Astrocyte (in vitro differentiated cells and primary cell): ENCODE measurements at regions not wholly inside any gene's neighbourhood (a gene's known extent, or its start where the extent isn't known, plus 50 kb on each side); places are given as distances from the start of the nearest gene placed in this dataset.

ENCODE experiments used
- DNase-seq: peaks from one replicate; pipeline ENCODE4 v3.0.0-alpha.2; 2010; ENCODE audit warnings: low read depth
- FAIRE-seq: peaks from 2 replicates; lab custom pipeline; 2011; peaks lifted over from hg19 to GRCh38; lab: Jason Lieb, UNC
- H2AFZ ChIP-seq: 2 replicates; pipeline ENCODE4 v1.6.0; 2012; ENCODE audit warnings: low read depth, low read length, inconsistent platforms
- H3K27ac ChIP-seq: 2 replicates; pipeline ENCODE4 v1.5.1; 2011; ENCODE audit warnings: low read depth, low read length, inconsistent platforms
- H3K27me3 ChIP-seq: 2 replicates; pipeline ENCODE4 v1.6.0; 2011; ENCODE audit warnings: low read length, inconsistent platforms; ENCODE audit not compliant: insufficient read depth
- H3K36me3 ChIP-seq: 2 replicates; pipeline ENCODE4 v1.5.1; 2011; ENCODE audit warnings: low read length, inconsistent platforms; ENCODE audit not compliant: insufficient read depth
- H3K4me1 ChIP-seq: 2 replicates; pipeline ENCODE4 v1.5.1; 2011; ENCODE audit warnings: low read length, inconsistent platforms; ENCODE audit not compliant: insufficient read depth
- H3K4me2 ChIP-seq: 2 replicates; pipeline ENCODE4 v1.6.0; 2012; ENCODE audit warnings: low read length, inconsistent platforms
- H3K4me3 ChIP-seq: 2 replicates; pipeline ENCODE4 v1.5.1; 2011; ENCODE audit warnings: low read depth, mild to moderate bottlenecking, low read length, inconsistent platforms; ENCODE audit not compliant: insufficient read depth
- H3K79me2 ChIP-seq: 2 replicates; pipeline ENCODE4 v1.6.0; 2012; ENCODE audit warnings: mild to moderate bottlenecking, low read length, inconsistent platforms; ENCODE audit not compliant: insufficient read depth
- H3K9ac ChIP-seq: 2 replicates; pipeline ENCODE4 v1.6.0; 2012; ENCODE audit warnings: mild to moderate bottlenecking, low read length, inconsistent platforms
- H3K9me3 ChIP-seq: 2 replicates; pipeline ENCODE4 v1.5.1; 2012; ENCODE audit warnings: low read depth, mild to moderate bottlenecking, low read length, inconsistent platforms; ENCODE audit not compliant: insufficient read depth
- H4K20me1 ChIP-seq: 2 replicates; pipeline ENCODE4 v1.6.0; 2012; ENCODE audit warnings: low read length, inconsistent platforms; ENCODE audit not compliant: insufficient read depth
- H3K27ac Mint-ChIP-seq: one replicate; pipeline ENCODE4 v1.8.0; 2021; ENCODE audit warnings: mild to moderate bottlenecking, mixed read lengths; ENCODE audit not compliant: unreplicated experiment
- H3K27me3 Mint-ChIP-seq: one replicate; pipeline ENCODE4 v1.8.0; 2021; ENCODE audit warnings: low read depth, mixed read lengths; ENCODE audit not compliant: unreplicated experiment
- H3K36me3 Mint-ChIP-seq: one replicate; pipeline ENCODE4 v1.8.0; 2021; ENCODE audit warnings: low read depth, mixed read lengths; ENCODE audit not compliant: unreplicated experiment
- H3K4me1 Mint-ChIP-seq: one replicate; pipeline ENCODE4 v1.8.0; 2021; ENCODE audit warnings: low read depth, mixed read lengths; ENCODE audit not compliant: unreplicated experiment
- H3K4me3 Mint-ChIP-seq: one replicate; pipeline ENCODE4 v1.8.0; 2021; ENCODE audit warnings: mild to moderate bottlenecking, moderate library complexity, mixed read lengths; ENCODE audit not compliant: unreplicated experiment
- H3K9me3 Mint-ChIP-seq: one replicate; pipeline ENCODE4 v1.8.0; 2021; ENCODE audit warnings: mild to moderate bottlenecking, mixed read lengths; ENCODE audit not compliant: unreplicated experiment
- EZH2 ChIP-seq: IDR thresholded peaks from 2 replicates; pipeline ENCODE4 v1.6.1; 2012; ENCODE audit warnings: mild to moderate bottlenecking, low read length, inconsistent platforms; ENCODE audit not compliant: insufficient read depth
- TF ChIP-seq, protein P1 (sequence below): IDR thresholded peaks from 2 replicates; pipeline ENCODE4 v1.5.1; 2011; ENCODE audit warnings: low read depth, mild to moderate bottlenecking, inconsistent platforms, low read length, moderate library complexity; ENCODE audit not compliant: insufficient read depth

- TF ChIP-seq EZH2, result no peak
- TF ChIP-seq, protein P1, sequence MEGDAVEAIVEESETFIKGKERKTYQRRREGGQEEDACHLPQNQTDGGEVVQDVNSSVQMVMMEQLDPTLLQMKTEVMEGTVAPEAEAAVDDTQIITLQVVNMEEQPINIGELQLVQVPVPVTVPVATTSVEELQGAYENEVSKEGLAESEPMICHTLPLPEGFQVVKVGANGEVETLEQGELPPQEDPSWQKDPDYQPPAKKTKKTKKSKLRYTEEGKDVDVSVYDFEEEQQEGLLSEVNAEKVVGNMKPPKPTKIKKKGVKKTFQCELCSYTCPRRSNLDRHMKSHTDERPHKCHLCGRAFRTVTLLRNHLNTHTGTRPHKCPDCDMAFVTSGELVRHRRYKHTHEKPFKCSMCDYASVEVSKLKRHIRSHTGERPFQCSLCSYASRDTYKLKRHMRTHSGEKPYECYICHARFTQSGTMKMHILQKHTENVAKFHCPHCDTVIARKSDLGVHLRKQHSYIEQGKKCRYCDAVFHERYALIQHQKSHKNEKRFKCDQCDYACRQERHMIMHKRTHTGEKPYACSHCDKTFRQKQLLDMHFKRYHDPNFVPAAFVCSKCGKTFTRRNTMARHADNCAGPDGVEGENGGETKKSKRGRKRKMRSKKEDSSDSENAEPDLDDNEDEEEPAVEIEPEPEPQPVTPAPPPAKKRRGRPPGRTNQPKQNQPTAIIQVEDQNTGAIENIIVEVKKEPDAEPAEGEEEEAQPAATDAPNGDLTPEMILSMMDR, result no peak
- H3K4me1 ChIP-seq, result no peaks in the 10 kb centered on the region
- H3K36me3 Mint-ChIP-seq, result no peaks in the 10 kb centered on the region
- no peaks in the 10 kb centered on the region for H3K9me3 ChIP-seq
- H3K27me3 ChIP-seq, result no peaks in the 10 kb centered on the region
- H3K27ac ChIP-seq, result no peak overlapping the region
- no peak overlapping the region for H3K9ac ChIP-seq
- no peak overlapping the region for H2AFZ ChIP-seq
- no peak overlapping the region for H3K4me3 ChIP-seq
- H3K4me2 ChIP-seq, result no peak overlapping the region
- H3K27ac Mint-ChIP-seq, result no peak overlapping the region
- no peaks in the 10 kb centered on the region for H3K9me3 Mint-ChIP-seq
- DNase-seq, result no peak
- no peaks in the 10 kb centered on the region for H4K20me1 ChIP-seq
- no peaks in the 10 kb centered on the region for H3K4me1 Mint-ChIP-seq
- no peak for FAIRE-seq
- no peak overlapping the region for H3K4me3 Mint-ChIP-seq
- no peaks in the 10 kb centered on the region for H3K36me3 ChIP-seq
- no peaks in the 10 kb centered on the region for H3K79me2 ChIP-seq
- H3K27me3 Mint-ChIP-seq, result peaks cover 7% of the 10 kb centered on the region
Observed at GRCh38 chr16:54679531-54679930, 251.1 kb upstream of the IRX5 start.

GRCh38 chr16:54677308-54677950 is 253.2 kb upstream of the IRX5 start:
- no peak overlapping the region for H3K4me3 ChIP-seq
- no peak overlapping the region for H3K9ac ChIP-seq
- H3K4me1 Mint-ChIP-seq, result peaks cover 2% of the 10 kb centered on the region
- H3K27ac Mint-ChIP-seq, result no peak overlapping the region
- H3K36me3 Mint-ChIP-seq, result no peaks in the 10 kb centered on the region
- no peak overlapping the region for H3K27ac ChIP-seq
- FAIRE-seq, result no peak
- H3K36me3 ChIP-seq, result no peaks in the 10 kb centered on the region
- H3K79me2 ChIP-seq, result no peaks in the 10 kb centered on the region
- H2AFZ ChIP-seq, result no peak overlapping the region
- DNase-seq, result no peak
- no peak overlapping the region for H3K4me2 ChIP-seq
- no peaks in the 10 kb centered on the region for H4K20me1 ChIP-seq
- no peaks in the 10 kb centered on the region for H3K9me3 Mint-ChIP-seq
- H3K27me3 ChIP-seq, result no peaks in the 10 kb centered on the region
- no peaks in the 10 kb centered on the region for H3K9me3 ChIP-seq
- H3K27me3 Mint-ChIP-seq, result peaks cover 5% of the 10 kb centered on the region
- H3K4me1 ChIP-seq, result no peaks in the 10 kb centered on the region
- no peak overlapping the region for H3K4me3 Mint-ChIP-seq
- TF ChIP-seq, protein P1, result no peak
- TF ChIP-seq EZH2, result no peak

GRCh38 chr16:54673313-54673712 is 257.4 kb upstream of the IRX5 start:
- H3K9me3 ChIP-seq, result no peaks in the 10 kb centered on the region
- Mint-ChIP-seq H3K4me1 (peaks cover 6% of the 10 kb centered on the region), H3K27me3 (peaks cover 5% of the 10 kb centered on the region), H3K27ac (no peak overlapping the region), H3K9me3 (peaks cover 4% of the 10 kb centered on the region), H3K36me3 (no peaks in the 10 kb centered on the region), H3K4me3 (no peak overlapping the region)
- no peaks in the 10 kb centered on the region for H3K79me2 ChIP-seq
- H3K27me3 ChIP-seq, result no peaks in the 10 kb centered on the region
- TF ChIP-seq EZH2, result no peak
- TF ChIP-seq, protein P1, result no peak
- H3K9ac ChIP-seq, result no peak overlapping the region
- no peak for DNase-seq
- H3K4me3 ChIP-seq, result no peak overlapping the region
- H3K36me3 ChIP-seq, result no peaks in the 10 kb centered on the region
- no peaks in the 10 kb centered on the region for H3K4me1 ChIP-seq
- no peak overlapping the region for H3K27ac ChIP-seq
- no peak for FAIRE-seq
- no peaks in the 10 kb centered on the region for H4K20me1 ChIP-seq
- H3K4me2 ChIP-seq, result no peak overlapping the region
- H2AFZ ChIP-seq, result no peak overlapping the region
